Calu3 (cell line): ENCODE measurements at regions not wholly inside any gene's neighbourhood (a gene's known extent, or its start where the extent isn't known, plus 50 kb on each side); places are given as distances from the start of the nearest gene placed in this dataset.

ENCODE experiments used
- BruUV-seq: library from RNA; stranded (reverse); fragments of 400-500 nt; replicated peaks from 2 replicates; lab custom pipeline; 2021; lab: Mats Ljungman, UMichigan
- CTCF ChIA-PET: fragments of 300-600 bp; sonication (Branson Sonifier 250); formaldehyde crosslinking; loops from one replicate; lab custom pipeline; 2022; ENCODE audit warnings: antibody characterized with exemption; lab: Charles Lee
- DNase-seq: peaks from one replicate; pipeline ENCODE4 v3.0.0; 2022
- H3K27ac Mint-ChIP-seq: one replicate; pipeline ENCODE4 v1.8.0; 2022; ENCODE audit warnings: mixed read lengths; ENCODE audit not compliant: unreplicated experiment
- H3K27me3 Mint-ChIP-seq: one replicate; pipeline ENCODE4 v1.8.0; 2022; ENCODE audit warnings: mixed read lengths; ENCODE audit not compliant: unreplicated experiment
- H3K36me3 Mint-ChIP-seq: one replicate; pipeline ENCODE4 v1.8.0; 2022; ENCODE audit warnings: mild to moderate bottlenecking, moderate library complexity, mixed read lengths; ENCODE audit not compliant: insufficient read depth, unreplicated experiment
- H3K4me1 Mint-ChIP-seq: one replicate; pipeline ENCODE4 v1.8.0; 2022; ENCODE audit warnings: mild to moderate bottlenecking, low read depth, mixed read lengths; ENCODE audit not compliant: unreplicated experiment
- H3K4me3 Mint-ChIP-seq: one replicate; pipeline ENCODE4 v1.8.0; 2022; ENCODE audit warnings: mild to moderate bottlenecking, low read depth, moderate library complexity, mixed read lengths; ENCODE audit not compliant: unreplicated experiment
- H3K9me3 Mint-ChIP-seq: one replicate; pipeline ENCODE4 v1.8.0; 2022; ENCODE audit warnings: low read depth, mixed read lengths; ENCODE audit not compliant: unreplicated experiment
- CTCF ChIP-seq: fragments of 200-600 bp; IDR thresholded peaks from one replicate; pipeline ENCODE4 v1.8.0; 2022; ENCODE audit warnings: antibody characterized with exemption; ENCODE audit not compliant: unreplicated experiment
- intact Hi-C: fragments of 100-400 bp; cut with micrococcal nuclease; formaldehyde crosslinking; loops from one replicate; pipeline ENCODE4 v1.10.0; 2022; ENCODE audit not compliant: unreplicated experiment

GRCh38 chr7:3200504-3200903 lies 100.5 kb upstream of the SDK1 start:
- peak; percentile 58 for TF ChIP-seq CTCF
- H3K9me3 Mint-ChIP-seq = peaks cover 10% of the 10 kb centered on the region
- H3K27ac Mint-ChIP-seq = no peak overlapping the region
- H3K36me3 Mint-ChIP-seq = peaks cover 12% of the 10 kb centered on the region
- H3K4me1 Mint-ChIP-seq = peaks cover 76% of the 10 kb centered on the region
- DNase-seq = peak; percentile 66
- H3K27me3 Mint-ChIP-seq = no peaks in the 10 kb centered on the region
- intact Hi-C loops = no loop called here
- BruUV-seq = no TSS peak
- CTCF ChIA-PET = interaction anchor here (0.5 to 0.6 kb wide), 3 partner anchors 44 to 199 kb away, joined by 3 to 4 read pairs (median 3); no protein-coding TSS in a partner anchor
- no peak overlapping the region for H3K4me3 Mint-ChIP-seq

DNA sequence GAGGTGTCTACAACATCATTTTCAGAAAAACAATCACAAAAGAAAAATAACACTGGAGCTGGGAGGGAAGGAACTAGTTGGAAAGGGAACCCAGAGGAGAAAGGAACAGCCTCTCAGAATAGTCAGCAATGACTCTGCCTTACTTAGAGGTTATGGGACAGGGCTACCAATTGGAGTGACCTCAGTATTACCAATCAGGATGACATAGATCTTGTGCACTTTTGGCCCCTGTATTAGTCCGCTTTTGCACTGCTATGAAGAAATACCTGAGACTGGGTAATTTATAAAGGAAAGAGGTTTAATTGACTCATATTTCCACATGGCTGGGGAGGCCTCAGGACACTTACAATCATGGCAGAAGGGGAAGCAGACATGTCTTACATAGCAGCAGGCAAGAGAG lies 99.7 kb upstream of the SDK1 start:
- Mint-ChIP-seq H3K4me1 (peaks cover 70% of the 10 kb centered on the region), H3K36me3 (peaks cover 12% of the 10 kb centered on the region), H3K4me3 (no peak overlapping the region), H3K27me3 (no peaks in the 10 kb centered on the region), H3K9me3 (peaks cover 10% of the 10 kb centered on the region), H3K27ac (peak overlapping the region; percentile 22)
- intact Hi-C loops = no loop called here
- no TSS peak for BruUV-seq
- no peak for DNase-seq
- CTCF ChIA-PET = no interaction called here
- no peak for TF ChIP-seq CTCF

GRCh38 chr7:3201937-3202710 lies 98.9 kb upstream of the SDK1 start:
- Mint-ChIP-seq H3K27me3 (no peaks in the 10 kb centered on the region), H3K36me3 (peaks cover 12% of the 10 kb centered on the region), H3K4me3 (no peak overlapping the region), H3K9me3 (peaks cover 10% of the 10 kb centered on the region), H3K4me1 (peaks cover 61% of the 10 kb centered on the region), H3K27ac (peak overlapping the region; percentile 26)
- intact Hi-C loops = no loop called here
- DNase-seq = no peak
- no TSS peak for BruUV-seq
- CTCF ChIA-PET = no interaction called here
- TF ChIP-seq CTCF = no peak

- peaks cover 12% of the 10 kb centered on the region for H3K36me3 Mint-ChIP-seq
- peak overlapping the region; percentile 21 for H3K27ac Mint-ChIP-seq
- no peak for DNase-seq
- H3K4me3 Mint-ChIP-seq = no peak overlapping the region
- peaks cover 9% of the 10 kb centered on the region for H3K9me3 Mint-ChIP-seq
- no peaks in the 10 kb centered on the region for H3K27me3 Mint-ChIP-seq
- TF ChIP-seq CTCF = no peak
- CTCF ChIA-PET = interaction anchor here (1.0 kb wide), 1 partner anchor 10 kb away, joined by 3 read pairs; no protein-coding TSS in a partner anchor
- peaks cover 48% of the 10 kb centered on the region for H3K4me1 Mint-ChIP-seq
- BruUV-seq = no TSS peak
- intact Hi-C loops = no loop called here
These were observed 96.5 kb upstream of the SDK1 start for GRCh38 chr7:3204526-3204925.
